ENCODE measurements at regions not wholly inside any gene's neighbourhood (a gene's known extent, or its start where the extent isn't known, plus 50 kb on each side); places are given as distances from the start of the nearest gene placed in this dataset.
"Not testable (repeated sequence)": the region's sequence is repeated elsewhere in the genome, so short reads cannot be mapped to it uniquely, and the experiment has no call there.

- intact Hi-C loops (cut with DNase I) = no loop called here
- Histone ChIP-seq H3K27me3 (no peaks in the 10 kb centered on the region), H3K27ac (no peak overlapping the region), H3K4me3 (no peak overlapping the region), H3K4me1 (ENCODE audit: insufficient read depth) (no peaks in the 10 kb centered on the region), H3K36me3 (no peaks in the 10 kb centered on the region), H3K9me3 (no peaks in the 10 kb centered on the region)
- DNase-seq = no peak
- TF ChIP-seq CTCF (IDR thresholded peaks at IDR 0.05) = no peak
- no peak for TF ChIP-seq EP300 (IDR thresholded peaks at IDR 0.05)
- TF ChIP-seq POLR2A (IDR thresholded peaks at IDR 0.05) = no peak
- WGBS, 3 donors = 89 to 91% (median 90%) methylated on average over 4 of the region's 4 CpGs
These were observed 442.0 kb upstream of the KLF6 start for GRCh38 chr10:4226941-4227540.

- Histone ChIP-seq H3K27ac (no peak overlapping the region), H3K4me1 (ENCODE audit: insufficient read depth) (no peaks in the 10 kb centered on the region), H3K9me3 (no peaks in the 10 kb centered on the region), H3K36me3 (no peaks in the 10 kb centered on the region), H3K27me3 (no peaks in the 10 kb centered on the region), H3K4me3 (no peak overlapping the region)
- TF ChIP-seq POLR2A (IDR thresholded peaks at IDR 0.05) (no peak), CTCF (IDR thresholded peaks at IDR 0.05) (no peak), EP300 (IDR thresholded peaks at IDR 0.05) (no peak)
- WGBS, 3 donors = 94 to 96% (median 96%) methylated on average over 6 of the region's 6 CpGs
- no peak for DNase-seq
- intact Hi-C loops (cut with DNase I) = no loop called here
These were observed 439.2 kb upstream of the KLF6 start for GRCh38 chr10:4224178-4224577.

- 86 to 90% (median 89%) methylated on average over 2 of the region's 2 CpGs for WGBS, 3 donors
These were observed 436.3 kb upstream of the KLF6 start for GRCh38 chr10:4221310-4221709.

GRCh38 chr10:4219901-4220300 is 434.9 kb upstream of the KLF6 start:
- TF ChIP-seq POLR2A (IDR thresholded peaks at IDR 0.05) (no peak), CTCF (IDR thresholded peaks at IDR 0.05) (no peak), EP300 (IDR thresholded peaks at IDR 0.05) (no peak)
- Histone ChIP-seq H3K9me3 (no peaks in the 10 kb centered on the region), H3K27ac (no peak overlapping the region), H3K27me3 (no peaks in the 10 kb centered on the region), H3K36me3 (no peaks in the 10 kb centered on the region), H3K4me1 (ENCODE audit: insufficient read depth) (no peaks in the 10 kb centered on the region), H3K4me3 (no peak overlapping the region)
- 93 to 97% (median 93%) methylated on average over 4 of the region's 4 CpGs for WGBS, 3 donors
- intact Hi-C loops (cut with DNase I) = no loop called here
- DNase-seq = no peak

More at GRCh38 chr10:4221310-4221709, 436.3 kb upstream of the KLF6 start:
- H3K27ac ChIP-seq; H3K27me3 ChIP-seq; H3K4me1 ChIP-seq (ENCODE audit: insufficient read depth); H3K9me3 ChIP-seq; H3K36me3 ChIP-seq; intact Hi-C loops (cut with DNase I); H3K4me3 ChIP-seq; DNase-seq: not testable (repeated sequence)

- no peak overlapping the region for H3K4me3 ChIP-seq
- intact Hi-C loops (cut with DNase I) = no loop called here
These were observed 432.6 kb upstream of the KLF6 start for GRCh38 chr10:4217653-4218052.

More at GRCh38 chr10:4217653-4218052, 432.6 kb upstream of the KLF6 start:
- WGBS, 3 donors = 88 to 92% (median 89%) methylated on average over 9 of the region's 9 CpGs
- no peak for TF ChIP-seq CTCF (IDR thresholded peaks at IDR 0.05)
- no peak for TF ChIP-seq EP300 (IDR thresholded peaks at IDR 0.05)
- no peak for TF ChIP-seq POLR2A (IDR thresholded peaks at IDR 0.05)
- no peaks in the 10 kb centered on the region for H3K36me3 ChIP-seq
- H3K27ac ChIP-seq = no peak overlapping the region
- H3K4me1 ChIP-seq (ENCODE audit: insufficient read depth) = no peaks in the 10 kb centered on the region
- no peaks in the 10 kb centered on the region for H3K27me3 ChIP-seq
- DNase-seq = no peak
- H3K9me3 ChIP-seq = no peaks in the 10 kb centered on the region
